Erythroblast (primary cell): ENCODE measurements at regions not wholly inside any gene's neighbourhood (a gene's known extent, or its start where the extent isn't known, plus 50 kb on each side); places are given as distances from the start of the nearest gene placed in this dataset.

Source experiments
- DNase-seq, 2 experiments: peaks; one replicate each; lab custom pipeline; 2025; lab: John Stamatoyannopoulos, UW
- GATA1 ChIP-seq: IDR thresholded peaks from 2 replicates; pipeline ENCODE4 v1.6.1; 2011; ENCODE audit warnings: low read depth, mild to moderate bottlenecking, control low read depth, low read length, moderate library complexity
- POLR2A ChIP-seq: IDR thresholded peaks from 2 replicates; pipeline ENCODE4 v1.6.1; 2011; ENCODE audit warnings: mild to moderate bottlenecking, low read length

DNA sequence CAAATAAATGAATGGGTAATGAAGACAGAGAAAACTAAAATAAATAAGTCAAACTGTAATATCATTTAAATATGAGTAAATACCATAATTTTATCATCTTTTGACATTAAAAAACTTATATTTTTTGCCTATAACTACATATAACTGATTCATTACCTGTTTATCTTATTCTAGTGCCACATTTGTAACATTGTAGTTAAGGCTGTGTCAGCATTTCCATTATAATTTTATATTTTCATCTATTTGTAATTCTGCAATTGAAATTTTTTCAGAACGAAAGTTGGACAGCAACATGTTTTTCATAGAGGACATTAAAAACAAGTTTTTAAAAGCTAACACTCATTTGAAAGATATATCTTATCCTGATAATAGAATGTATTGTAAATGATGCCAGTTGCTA is 1286.5 kb downstream of the LRFN5 start:
- no peak for DNase-seq
- TF ChIP-seq POLR2A (no peak), GATA1 (no peak)

DNA sequence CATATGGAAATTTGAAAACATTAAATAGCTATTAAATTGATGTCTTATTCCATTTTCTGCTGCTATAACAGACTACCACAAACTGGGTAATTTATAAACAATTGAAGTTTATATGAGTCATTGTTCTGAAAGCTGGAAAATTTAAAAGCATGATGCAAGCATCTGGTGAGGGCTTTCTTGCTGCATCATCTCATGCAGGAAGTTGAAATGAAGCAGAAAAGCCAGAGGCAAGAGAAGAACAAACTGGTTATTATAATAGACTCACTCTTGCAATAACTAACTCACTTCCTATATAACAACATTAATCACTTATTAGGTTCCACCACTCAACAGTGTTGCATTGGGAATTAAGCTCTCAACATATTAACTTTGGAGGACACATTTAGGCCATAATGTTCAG is 1277.4 kb downstream of the LRFN5 start:
- DNase-seq: no peak
- TF ChIP-seq GATA1 (no peak), POLR2A (no peak)

DNA sequence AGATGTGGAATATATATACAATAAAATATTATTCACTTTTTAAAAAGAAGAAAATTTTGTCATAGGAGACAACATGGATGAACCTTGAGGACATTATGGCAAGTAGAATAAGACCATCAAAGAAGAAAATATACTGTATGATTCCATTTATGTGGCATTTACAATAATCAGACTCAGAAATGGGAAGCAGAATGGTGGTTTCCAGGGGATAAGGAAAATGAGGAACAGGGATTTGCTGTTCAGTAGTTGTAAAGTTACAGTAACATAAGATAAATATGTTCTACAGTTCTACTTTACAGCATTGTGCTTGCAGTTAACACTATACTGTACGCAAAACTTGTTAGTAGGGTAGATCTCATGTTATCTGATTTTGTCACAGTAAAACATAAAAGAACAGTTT is 1271.0 kb downstream of the LRFN5 start:
- DNase-seq: no peak
- TF ChIP-seq POLR2A (no peak), GATA1 (no peak)

DNA sequence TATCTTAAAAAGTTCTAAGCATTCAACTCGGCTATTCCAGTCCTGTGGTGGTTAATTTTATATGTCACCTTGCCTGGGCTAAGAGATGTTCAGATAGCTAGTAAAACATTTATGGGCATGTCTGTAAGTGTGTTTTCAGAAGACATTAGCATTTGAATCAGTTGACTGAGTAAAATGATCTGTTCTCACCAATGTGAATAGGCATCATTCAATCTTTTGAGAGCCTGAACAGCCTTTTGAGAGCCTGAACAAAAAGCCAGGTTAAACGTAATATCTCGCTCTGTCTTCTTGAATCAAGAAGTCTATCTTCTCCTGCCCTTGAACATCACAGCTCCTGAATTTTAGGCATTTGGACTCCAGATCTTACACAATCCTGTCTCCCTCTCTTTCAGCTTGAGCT is 1266.1 kb downstream of the LRFN5 start:
- TF ChIP-seq POLR2A: no peak
- TF ChIP-seq GATA1: no peak

DNA sequence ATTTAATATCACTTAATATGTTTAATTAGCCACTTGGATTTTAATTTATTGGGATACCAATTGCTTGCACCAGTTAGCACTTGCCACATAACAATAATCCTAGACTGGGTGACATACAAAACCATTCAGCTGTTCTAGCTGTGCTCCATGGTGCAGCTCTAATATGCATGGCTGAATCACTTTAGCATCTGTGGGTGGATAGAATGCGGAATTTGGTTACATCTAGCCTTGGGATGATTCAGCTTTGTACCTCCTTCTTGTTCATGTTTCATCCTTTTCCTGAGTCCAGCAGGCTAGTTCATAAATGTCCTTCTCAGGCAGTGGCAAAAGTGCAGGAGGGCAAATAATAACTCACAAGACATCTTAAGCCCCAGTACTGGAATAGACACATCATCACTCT is 1263.0 kb downstream of the LRFN5 start:
- DNase-seq: no peak
- TF ChIP-seq GATA1 (no peak), POLR2A (no peak)

More for the DNA sequence above, 1266.1 kb downstream of the LRFN5 start:
- DNase-seq: no peak

DNA sequence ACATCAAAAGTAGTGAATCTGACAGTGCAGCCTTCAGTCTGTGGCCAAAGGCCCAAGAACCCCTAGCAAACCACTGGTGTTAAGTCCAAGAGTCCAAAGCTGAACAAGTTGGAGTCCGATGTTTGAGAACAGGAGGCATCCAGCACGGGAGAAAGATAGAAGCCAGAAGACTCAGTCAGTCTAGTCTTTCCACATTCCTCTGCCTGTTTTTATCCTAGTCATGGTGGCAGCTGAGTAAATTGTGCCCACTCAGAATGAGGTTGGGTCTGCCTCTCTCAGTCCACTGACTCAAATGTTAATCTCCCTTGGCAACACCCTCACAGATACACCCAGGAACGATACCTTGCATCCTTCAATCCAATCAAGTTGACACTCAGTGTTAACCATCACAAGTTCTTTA is 1255.4 kb downstream of the LRFN5 start:
- no peak for DNase-seq
- TF ChIP-seq POLR2A (no peak), GATA1 (no peak)

DNA sequence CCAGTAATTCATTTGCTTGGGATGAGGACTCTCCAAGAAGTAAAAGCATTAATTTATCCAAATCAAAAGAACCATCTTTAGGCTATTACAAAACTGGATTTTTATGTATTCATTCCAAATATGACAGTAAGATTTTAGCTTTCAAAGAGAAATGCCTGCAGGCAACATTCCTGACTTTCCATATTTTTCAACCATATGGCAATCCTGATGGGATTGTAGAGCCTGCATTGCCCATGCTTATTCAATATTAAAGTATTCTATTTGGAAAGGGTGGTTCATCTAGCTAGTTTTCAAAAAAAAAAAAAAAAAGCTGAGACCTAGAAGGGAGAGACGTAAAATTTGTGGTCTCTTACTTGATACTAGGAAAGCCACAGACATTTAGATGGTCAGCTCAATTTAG is 1253.7 kb downstream of the LRFN5 start:
- TF ChIP-seq GATA1: no peak
- TF ChIP-seq POLR2A: no peak
- no peak for DNase-seq

DNA sequence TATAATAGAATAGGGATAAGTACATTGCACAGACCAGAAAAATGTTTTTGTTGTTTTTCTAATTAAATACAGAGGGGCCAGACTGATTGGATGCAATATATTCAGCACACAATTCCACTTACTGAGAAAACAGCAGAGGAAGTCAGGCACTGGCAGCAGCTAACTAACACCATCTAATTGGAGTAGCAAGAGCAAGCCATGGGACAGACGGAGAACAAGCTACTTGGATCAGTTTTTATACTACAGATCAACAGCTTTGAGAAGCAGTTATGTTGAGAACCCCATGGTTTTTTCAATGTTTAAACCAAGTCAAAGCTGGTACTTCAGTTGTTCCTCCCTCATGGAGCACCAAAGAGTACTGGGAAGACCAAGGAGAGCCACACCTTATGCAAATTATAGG is 1249.4 kb downstream of the LRFN5 start:
- no peak for TF ChIP-seq POLR2A
- no peak for DNase-seq

DNA sequence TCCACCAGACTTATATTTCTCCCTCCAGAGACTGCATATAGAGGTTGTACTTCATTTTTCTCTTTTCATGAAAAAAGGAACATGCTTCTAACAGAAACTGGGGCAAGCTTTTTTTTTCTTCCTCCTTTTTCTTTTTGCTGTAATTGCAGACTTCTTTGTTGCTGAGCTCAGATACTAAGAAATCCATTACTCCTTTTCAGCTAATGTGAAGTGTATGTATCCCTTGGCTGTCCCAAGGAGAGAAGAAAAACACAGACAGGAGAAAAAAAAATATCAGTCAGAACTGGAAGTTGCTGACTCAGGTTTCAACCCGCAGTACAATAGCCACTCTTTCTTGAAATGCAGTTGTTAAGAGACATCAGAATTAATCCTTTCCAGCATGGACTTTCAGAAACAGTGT is 1248.4 kb downstream of the LRFN5 start:
- no peak for DNase-seq
- TF ChIP-seq POLR2A (no peak), GATA1 (no peak)

DNA sequence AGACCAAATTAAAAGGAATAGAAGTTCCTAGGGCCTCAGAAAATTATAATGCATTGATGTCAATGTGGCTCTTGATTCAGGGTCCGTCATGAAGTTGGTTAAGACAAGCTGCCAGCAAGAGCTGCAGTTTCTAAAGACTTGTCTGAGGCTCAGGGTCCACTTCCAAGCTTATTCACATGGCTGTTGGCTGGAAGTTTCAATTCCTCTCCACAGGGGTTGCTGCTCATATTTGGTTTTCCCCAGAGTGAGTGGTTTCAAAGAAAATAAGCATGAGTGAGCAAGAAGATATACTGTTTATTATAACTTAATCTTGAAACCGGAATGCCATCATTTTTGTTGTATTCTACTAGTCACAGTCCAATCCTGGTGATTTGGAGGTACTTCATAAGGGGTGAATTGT is 1247.4 kb downstream of the LRFN5 start:
- no peak for DNase-seq
- TF ChIP-seq GATA1 (no peak), POLR2A (no peak)

DNA sequence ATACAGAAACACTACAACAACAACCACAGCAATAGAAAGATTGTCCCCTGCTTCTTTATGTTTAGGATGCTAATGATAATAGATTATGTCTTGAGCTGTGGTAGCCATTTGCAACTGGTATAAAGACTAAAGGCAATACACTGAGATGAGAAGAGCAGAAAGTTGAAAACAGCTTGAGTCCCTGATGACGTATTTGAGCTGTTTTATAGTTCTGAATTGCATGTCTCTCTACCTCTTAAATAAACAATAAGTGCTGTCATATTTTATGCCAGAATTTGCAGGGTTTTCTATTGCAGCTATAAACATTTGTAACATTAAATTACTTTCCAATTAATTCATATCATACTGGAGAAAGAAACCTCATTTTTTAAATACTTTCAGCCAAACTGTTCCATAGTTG is 1242.0 kb downstream of the LRFN5 start:
- DNase-seq: no peak
- no peak for TF ChIP-seq POLR2A
- TF ChIP-seq GATA1: no peak

DNA sequence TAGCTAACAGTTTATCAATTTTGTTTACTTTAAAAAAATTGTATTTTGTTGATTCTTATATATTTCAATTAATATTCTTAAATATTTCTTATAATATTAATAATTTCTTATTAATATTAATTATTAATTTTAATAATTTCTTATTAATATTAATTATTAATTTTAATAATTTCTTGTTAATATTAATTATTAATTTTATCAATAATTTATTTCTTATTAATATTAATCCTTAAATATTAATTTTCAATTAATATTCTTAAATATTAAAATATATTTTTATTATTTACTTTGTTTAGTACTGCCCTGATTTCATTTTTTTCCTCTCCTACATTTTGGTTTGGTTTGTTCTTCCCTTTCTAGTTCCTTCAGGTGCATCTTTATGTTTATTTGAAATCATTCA is 1208.1 kb downstream of the LRFN5 start:
- no peak for DNase-seq
- TF ChIP-seq POLR2A (no peak), GATA1 (no peak)

DNA sequence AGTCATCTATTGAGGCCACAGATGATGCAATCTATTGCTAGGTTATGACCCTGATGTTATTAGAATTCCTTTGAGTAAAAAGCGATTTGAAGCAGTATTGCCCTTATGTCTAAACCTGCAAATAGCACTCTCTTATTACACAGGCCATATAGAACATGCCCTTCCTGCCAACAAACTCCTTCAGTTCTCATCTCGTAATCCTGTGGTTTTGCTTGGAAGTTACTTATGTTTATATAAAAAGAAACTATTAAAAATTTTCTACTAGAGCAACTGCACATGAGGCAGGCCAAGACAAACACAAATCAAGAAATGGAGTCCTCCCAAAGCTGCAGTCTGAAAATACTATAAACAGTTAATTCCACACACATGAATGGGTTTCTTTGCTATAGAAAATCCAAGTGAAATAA is 1200.2 kb downstream of the LRFN5 start:
- TF ChIP-seq GATA1 (no peak), POLR2A (no peak)
- no peak for DNase-seq

DNA sequence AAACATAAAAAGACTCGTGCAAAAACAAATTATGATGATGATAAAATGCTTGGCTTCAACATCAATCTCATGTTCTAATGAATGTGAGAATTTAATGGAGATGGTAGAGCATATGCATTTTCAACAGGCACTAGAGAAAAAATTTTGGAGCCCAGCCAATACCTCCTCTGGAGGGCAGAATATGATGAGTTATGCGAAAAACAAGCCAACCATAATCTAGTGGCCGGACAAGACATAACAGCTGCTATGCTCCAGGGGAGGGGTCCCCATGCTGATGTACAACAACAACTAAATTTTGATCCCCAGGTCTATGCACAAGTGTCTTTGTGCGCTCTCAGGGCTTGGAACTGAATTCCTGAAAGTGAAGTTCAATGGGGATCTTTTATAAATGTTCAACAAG is 1197.5 kb downstream of the LRFN5 start:
- TF ChIP-seq GATA1: no peak
- no peak for DNase-seq

DNA sequence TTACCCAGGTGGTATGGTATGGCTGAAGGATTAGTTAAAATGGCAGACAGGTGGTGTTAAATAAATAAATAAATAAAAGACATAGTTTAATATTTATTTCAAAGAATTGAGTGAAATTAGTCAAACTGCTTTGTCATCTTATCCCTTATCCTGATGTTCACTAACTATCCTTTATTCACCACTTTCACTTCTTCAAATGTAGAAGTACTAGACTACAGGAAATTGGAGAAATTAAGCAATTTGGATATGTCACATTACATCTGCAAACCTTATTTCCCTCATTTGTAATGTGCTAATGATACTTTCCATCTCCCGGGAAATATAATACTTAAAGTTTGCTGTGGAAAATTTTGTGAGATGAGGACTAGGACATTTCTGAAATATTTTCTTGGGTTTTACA is 1195.7 kb downstream of the LRFN5 start:
- TF ChIP-seq GATA1 (no peak), POLR2A (no peak)
- DNase-seq: no peak

DNA sequence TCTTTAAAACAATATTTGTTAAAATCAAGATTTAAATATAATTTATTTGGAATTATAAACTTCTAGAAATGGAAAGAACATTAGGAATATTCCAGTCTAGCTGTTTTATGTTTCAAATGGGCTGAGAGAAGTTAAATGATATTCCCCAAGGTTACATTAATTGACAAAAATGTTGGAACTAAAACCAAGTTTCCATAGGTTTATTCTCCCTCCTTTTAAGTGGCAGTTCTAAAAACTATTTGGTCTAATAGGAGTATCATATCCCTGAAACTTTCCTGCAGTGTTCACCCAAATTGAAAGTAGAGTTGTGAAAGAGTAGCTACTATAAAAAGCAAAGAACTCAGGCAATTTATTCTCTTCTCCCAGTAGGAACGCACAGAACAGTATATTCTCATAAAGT is 1185.5 kb downstream of the LRFN5 start:
- no peak for DNase-seq
- no peak for TF ChIP-seq GATA1
- no peak for TF ChIP-seq POLR2A

DNA sequence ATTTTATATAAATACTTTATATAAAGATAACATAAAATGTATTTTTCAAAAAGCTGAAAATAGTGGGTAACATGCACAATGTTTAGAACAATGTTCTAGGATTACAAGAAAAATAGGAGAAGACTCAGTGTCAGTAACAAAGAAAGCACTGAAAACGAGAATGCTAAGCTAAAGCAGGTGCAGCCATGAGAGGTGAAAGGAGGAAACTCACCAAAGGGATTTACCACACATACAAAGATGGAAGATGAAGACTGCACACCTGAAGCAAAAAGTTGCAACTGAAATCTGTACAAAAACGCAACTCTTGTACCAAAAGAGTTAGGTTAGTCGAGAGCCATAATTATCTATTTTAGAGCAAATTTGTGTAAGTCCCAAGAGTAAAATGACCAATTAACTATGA is 1176.1 kb downstream of the LRFN5 start:
- DNase-seq: no peak
- TF ChIP-seq POLR2A (no peak), GATA1 (no peak)
